HG02610 (cell line): ENCODE measurements at regions not wholly inside any gene's neighbourhood (a gene's known extent, or its start where the extent isn't known, plus 50 kb on each side); places are given as distances from the start of the nearest gene placed in this dataset.

Experiments
- ATAC-seq: cut with Tn5 transposase; IDR thresholded peaks from one replicate; pipeline ENCODE4 v1.9.1; 2021; ENCODE audit warnings: mild to moderate bottlenecking, moderate library complexity; ENCODE audit not compliant: unreplicated experiment

DNA sequence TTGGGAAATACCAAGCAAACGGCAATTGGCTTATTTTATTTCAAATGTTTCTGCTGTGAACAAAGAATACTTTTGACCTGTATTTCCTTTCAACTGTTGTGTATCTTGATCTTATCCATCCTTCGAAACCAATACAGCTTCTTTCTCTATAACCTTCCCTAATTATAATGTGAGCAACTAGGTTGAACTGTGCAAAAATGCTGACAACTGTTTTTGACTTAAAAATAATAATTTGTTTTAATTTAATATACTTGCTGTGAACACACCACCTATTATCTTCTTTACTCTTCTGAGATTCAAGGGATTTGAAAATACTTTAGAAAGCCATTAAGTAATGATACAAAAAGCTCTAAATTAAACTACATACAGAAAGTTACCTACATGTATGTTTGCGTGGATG lies 682.5 kb upstream of the CCDC179 start:
- no peak for ATAC-seq

DNA sequence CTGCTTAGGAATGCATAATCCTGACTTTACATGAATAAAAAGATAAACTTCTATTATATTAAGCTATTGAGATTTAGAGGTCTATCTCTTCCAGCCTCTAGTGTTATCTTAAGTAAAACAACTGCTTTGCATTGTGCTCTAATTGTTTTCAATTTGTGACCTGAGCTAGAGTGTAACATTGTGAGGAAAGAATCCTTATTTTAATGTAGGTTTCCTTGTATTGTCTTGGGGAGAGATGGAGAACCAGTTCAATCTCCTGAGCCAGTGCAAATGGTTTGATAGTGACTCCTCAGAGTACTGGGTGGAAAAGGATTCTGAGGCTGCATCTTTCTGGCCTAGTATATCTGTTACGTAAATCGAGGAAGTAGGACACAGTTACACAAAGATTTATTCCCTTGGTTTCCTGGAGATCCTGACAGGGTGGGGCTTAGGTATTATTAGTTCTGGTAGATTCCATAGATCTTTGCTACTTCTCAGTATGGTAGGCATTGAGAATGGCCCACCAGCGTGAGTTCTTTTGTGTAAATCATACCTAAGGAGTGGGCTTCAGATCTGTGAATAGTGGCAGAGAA lies 683.5 kb upstream of the CCDC179 start:
- ATAC-seq = no peak

- no peak for ATAC-seq
Observed at GRCh38 chr11:23551706-23552105, 691.4 kb upstream of the CCDC179 start.

GRCh38 chr11:23554002-23554401 lies 693.7 kb upstream of the CCDC179 start:
- no peak for ATAC-seq

GRCh38 chr11:23555085-23555484 lies 694.8 kb upstream of the CCDC179 start:
- no peak for ATAC-seq

GRCh38 chr11:23556163-23556750 lies 696.0 kb upstream of the CCDC179 start:
- ATAC-seq = no peak

GRCh38 chr11:23563591-23563990 lies 703.3 kb upstream of the CCDC179 start:
- no peak for ATAC-seq

DNA sequence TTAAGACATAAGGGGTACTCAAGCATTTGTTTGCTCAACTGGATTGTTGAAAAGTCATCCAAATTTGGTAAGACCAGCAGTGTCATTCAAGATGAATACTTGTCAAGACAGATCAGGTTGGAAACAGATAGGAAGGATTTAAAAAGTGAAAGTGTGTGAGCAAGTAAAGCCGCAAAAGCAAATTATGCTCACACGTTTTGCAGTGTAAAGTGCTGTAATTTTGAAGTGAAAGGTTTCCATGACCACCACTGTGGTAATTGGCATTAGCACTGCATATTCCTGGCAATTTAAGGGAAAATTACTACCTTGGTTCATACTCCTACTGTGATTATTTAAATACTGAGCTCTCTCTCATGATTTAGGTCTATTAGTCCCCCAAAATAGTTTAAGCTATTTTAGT lies 704.1 kb upstream of the CCDC179 start:
- ATAC-seq = no peak

GRCh38 chr11:23569134-23569533 lies 708.9 kb upstream of the CCDC179 start:
- peak; percentile 56 for ATAC-seq

DNA sequence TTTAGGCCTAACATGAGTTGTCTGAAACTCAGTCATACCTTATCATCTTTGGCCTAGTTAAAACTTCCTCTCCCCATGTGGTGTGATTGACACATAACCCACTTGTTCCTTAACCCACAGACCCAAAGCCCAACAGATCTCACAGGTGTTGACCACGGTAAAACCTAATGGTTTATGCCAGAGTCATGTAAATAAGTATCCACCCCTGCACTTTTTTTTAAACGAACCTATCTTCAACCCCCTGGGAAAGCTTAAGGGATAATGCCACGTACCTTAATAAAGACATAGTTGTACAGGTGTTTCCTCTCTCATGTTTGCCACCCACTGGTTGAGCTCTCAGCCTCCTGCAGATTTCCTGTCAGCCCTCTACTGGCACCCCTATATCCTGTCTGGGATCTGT lies 709.3 kb upstream of the CCDC179 start:
- peak; percentile 90 for ATAC-seq

- ATAC-seq = no peak
Observed at GRCh38 chr11:23570828-23571227, 710.6 kb upstream of the CCDC179 start.

GRCh38 chr11:23573429-23573828 lies 713.2 kb upstream of the CCDC179 start:
- ATAC-seq = no peak

- no peak for ATAC-seq
Observed at GRCh38 chr11:23574149-23574548, 713.9 kb upstream of the CCDC179 start.

DNA sequence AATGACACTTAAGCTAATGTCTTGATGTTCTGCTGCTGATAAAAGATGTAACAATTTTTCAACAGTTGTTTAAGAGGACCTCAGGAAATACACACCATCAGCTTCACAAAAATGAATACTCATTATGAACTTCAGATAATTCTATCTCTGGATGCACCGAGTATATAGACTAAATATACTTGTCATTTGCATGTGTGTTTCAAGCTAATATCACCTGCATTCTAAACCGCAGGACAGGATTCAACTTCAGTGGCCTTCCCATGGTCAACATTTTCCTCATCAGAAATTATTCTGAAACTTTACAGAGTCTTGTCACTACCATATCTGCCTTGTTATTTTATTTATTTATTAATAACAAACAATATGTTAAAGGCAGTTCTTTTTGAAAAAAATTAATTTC lies 717.0 kb upstream of the CCDC179 start:
- no peak for ATAC-seq

DNA sequence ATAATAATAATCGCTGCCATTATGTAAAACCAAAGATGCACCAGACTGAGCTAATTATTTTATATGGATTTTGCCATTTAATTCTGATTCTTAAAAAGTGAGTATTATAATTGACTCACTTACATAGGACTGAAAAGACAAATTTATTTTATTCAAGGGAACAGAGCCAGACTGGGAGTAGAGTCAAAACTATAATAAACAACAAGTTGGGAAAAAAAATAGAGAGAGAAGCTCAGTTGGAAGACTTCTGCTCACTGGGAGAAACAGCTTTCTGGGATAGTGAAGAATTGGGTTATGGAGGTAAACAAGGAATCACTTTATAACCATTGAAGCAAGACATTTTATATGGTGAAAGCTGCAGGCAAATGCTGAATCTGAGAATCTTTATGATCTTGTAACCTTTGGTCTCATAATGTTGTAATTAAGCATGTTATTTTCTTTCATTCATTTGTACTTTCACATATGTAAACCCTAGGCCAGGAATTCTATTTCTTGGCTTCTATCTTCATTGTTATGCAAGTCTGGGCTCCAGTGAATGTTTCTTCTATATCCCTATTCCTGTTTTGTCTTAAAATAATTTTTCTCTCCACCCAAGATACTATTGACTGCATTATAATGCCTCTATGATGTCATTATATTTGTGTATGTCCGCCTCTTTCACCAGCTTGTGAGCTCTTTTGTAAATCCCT lies 725.3 kb upstream of the CCDC179 start:
- ATAC-seq = no peak

DNA sequence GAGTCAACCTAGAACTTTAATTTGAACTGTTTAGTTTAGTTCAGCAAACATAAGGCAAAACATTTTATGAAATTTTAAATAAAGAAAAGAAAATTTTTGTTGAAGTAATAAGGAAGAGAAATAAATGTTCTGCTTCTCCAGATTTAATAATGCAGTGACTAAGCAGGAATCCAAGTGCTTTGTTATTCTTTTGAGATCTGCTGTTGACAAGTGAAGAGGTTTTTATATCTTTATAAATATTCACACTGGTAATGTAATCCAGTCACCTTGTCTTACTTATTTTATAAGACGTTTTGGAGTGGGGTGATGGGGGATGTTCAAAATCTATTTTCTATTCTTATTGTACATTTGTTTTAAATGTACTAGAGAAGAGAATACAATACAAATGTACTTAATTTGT lies 725.9 kb upstream of the CCDC179 start:
- ATAC-seq = no peak

GRCh38 chr11:23590596-23591308 lies 730.5 kb upstream of the CCDC179 start:
- ATAC-seq = no peak

DNA sequence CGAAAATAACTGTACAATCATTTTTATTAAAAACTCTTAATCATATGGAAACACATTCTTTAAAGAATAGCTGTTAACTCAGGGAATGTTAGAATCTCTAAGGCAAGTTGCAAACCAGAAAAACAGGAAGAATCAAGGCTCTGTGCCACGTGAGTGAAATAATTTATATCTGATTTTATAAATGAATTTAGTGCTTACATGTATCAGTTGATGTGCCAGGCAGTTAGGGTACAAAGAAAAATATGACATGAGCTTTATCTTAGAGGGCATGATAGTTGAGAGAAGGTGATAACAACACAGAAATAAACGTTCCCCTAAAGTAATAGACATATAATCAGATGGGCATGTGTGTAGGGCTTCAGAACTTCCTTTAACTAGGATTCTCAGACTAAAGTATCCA lies 734.5 kb upstream of the CCDC179 start:
- no peak for ATAC-seq

- no peak for ATAC-seq
Observed at GRCh38 chr11:23604966-23605365, 744.7 kb upstream of the CCDC179 start.

GRCh38 chr11:23606191-23606590 lies 745.9 kb upstream of the CCDC179 start:
- ATAC-seq = no peak

DNA sequence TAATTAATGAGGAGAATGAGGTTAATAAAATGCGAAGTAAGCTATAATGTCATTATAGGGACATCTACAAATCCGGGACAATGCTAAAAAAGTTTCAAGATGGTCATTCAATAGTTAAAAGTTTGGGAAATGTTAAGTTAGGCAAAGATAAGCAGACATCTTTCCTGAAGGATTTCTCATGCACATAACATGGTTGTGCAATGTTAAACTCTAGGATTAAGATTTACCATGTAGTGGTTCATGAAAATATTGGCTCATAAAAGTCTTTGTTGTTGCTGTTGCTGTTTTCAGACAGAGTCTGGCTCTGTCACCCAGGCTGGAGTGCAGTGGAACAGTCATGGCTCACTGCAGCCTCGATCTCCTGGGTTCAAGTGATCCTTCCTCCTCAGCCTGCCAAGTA lies 751.5 kb upstream of the CCDC179 start:
- ATAC-seq = no peak

GRCh38 chr11:23620617-23621016 lies 760.3 kb upstream of the CCDC179 start:
- ATAC-seq = no peak
